H9 (cell line): ENCODE measurements at regions not wholly inside any gene's neighbourhood (a gene's known extent, or its start where the extent isn't known, plus 50 kb on each side); places are given as distances from the start of the nearest gene placed in this dataset.

Source experiments
- DNase-seq: peaks from one replicate; pipeline ENCODE4 v3.0.0-alpha.2; 2017
- H2AFZ ChIP-seq: one replicate; pipeline ENCODE4 v1.6.1; 2013; ENCODE audit warnings: mild to moderate bottlenecking, low read length, control low read depth, moderate library complexity
- H2AK5ac ChIP-seq: 2 replicates; pipeline ENCODE4 v1.6.1; 2013; ENCODE audit warnings: low read length, control low read depth, mixed read lengths; ENCODE audit not compliant: insufficient read length
- H2BK120ac ChIP-seq: one replicate; pipeline ENCODE4 v1.6.1; 2013; ENCODE audit warnings: low read depth, mild to moderate bottlenecking, low read length, control low read depth, inconsistent platforms; ENCODE audit not compliant: poor library complexity, severe bottlenecking
- H2BK12ac ChIP-seq: 2 replicates; pipeline ENCODE4 v1.6.1; 2013; ENCODE audit warnings: low read length, control low read depth, mixed read lengths, low read depth; ENCODE audit not compliant: insufficient read length
- H2BK15ac ChIP-seq: 2 replicates; pipeline ENCODE4 v1.6.1; 2013; ENCODE audit warnings: low read depth, low read length, control low read depth
- H2BK20ac ChIP-seq: one replicate; pipeline ENCODE4 v1.6.1; 2013; ENCODE audit warnings: low read depth, mild to moderate bottlenecking, low read length, control low read depth, inconsistent platforms; ENCODE audit not compliant: poor library complexity, severe bottlenecking
- H2BK5ac ChIP-seq: 2 replicates; pipeline ENCODE4 v1.6.1; 2013; ENCODE audit warnings: low read length, control low read depth, mixed read lengths; ENCODE audit not compliant: insufficient read length
- H3K14ac ChIP-seq: 2 replicates; pipeline ENCODE4 v1.6.1; 2013; ENCODE audit warnings: low read length, control low read depth; ENCODE audit not compliant: insufficient read depth
- H3K18ac ChIP-seq: 2 replicates; pipeline ENCODE4 v1.6.1; 2013; ENCODE audit warnings: low read depth, mild to moderate bottlenecking, mixed read lengths, low read length, control low read depth; ENCODE audit not compliant: insufficient read length
- H3K23ac ChIP-seq: 2 replicates; pipeline ENCODE4 v1.6.1; 2013; ENCODE audit warnings: low read length, control low read depth, mixed read lengths, low read depth; ENCODE audit not compliant: insufficient read length
- H3K23me2 ChIP-seq: 2 replicates; pipeline ENCODE4 v1.6.1; 2013; ENCODE audit warnings: low read depth, mild to moderate bottlenecking, mixed read lengths, low read length, control low read depth; ENCODE audit not compliant: insufficient read length, poor library complexity, severe bottlenecking
- H3K27ac ChIP-seq: 2 replicates; pipeline ENCODE4 v1.5.1; 2013; ENCODE audit warnings: low read length, control low read depth, mixed read lengths, low read depth; ENCODE audit not compliant: insufficient read length
- H3K27me3 ChIP-seq: 2 replicates; pipeline ENCODE4 v1.6.1; 2013; ENCODE audit warnings: low read length, control low read depth, inconsistent platforms; ENCODE audit not compliant: insufficient read depth
- H3K4ac ChIP-seq: 2 replicates; pipeline ENCODE4 v1.6.1; 2013; ENCODE audit warnings: low read depth, mild to moderate bottlenecking, control low read depth, inconsistent platforms, low read length, moderate library complexity
- H3K4me1 ChIP-seq: 2 replicates; pipeline ENCODE4 v1.6.1; 2013; ENCODE audit warnings: low read length, control low read depth, inconsistent platforms; ENCODE audit not compliant: insufficient read depth
- H3K4me2 ChIP-seq: 2 replicates; pipeline ENCODE4 v1.6.1; 2013; ENCODE audit warnings: low read length, control low read depth, mixed read lengths; ENCODE audit not compliant: insufficient read length, insufficient read depth
- H3K56ac ChIP-seq: 2 replicates; pipeline ENCODE4 v1.6.1; 2013; ENCODE audit warnings: low read depth, mild to moderate bottlenecking, mixed read lengths, low read length, control low read depth; ENCODE audit not compliant: insufficient read length
- H3K79me1 ChIP-seq: 2 replicates; pipeline ENCODE4 v1.6.1; 2013; ENCODE audit warnings: low read depth, mild to moderate bottlenecking, moderate library complexity, low read length, control low read depth, inconsistent platforms; ENCODE audit not compliant: insufficient read depth, poor library complexity, severe bottlenecking
- H3K79me2 ChIP-seq: 2 replicates; pipeline ENCODE4 v1.6.1; 2013; ENCODE audit warnings: low read length, control low read depth, inconsistent platforms; ENCODE audit not compliant: insufficient read depth
- H3K9ac ChIP-seq: 2 replicates; pipeline ENCODE4 v1.6.1; 2013; ENCODE audit warnings: low read length, control low read depth, mixed read lengths; ENCODE audit not compliant: insufficient read length; ENCODE audit errors: extremely low read depth
- H3K9me3 ChIP-seq: one replicate; pipeline ENCODE4 v1.6.1; 2013; ENCODE audit warnings: low read depth, low read length, inconsistent platforms; ENCODE audit not compliant: control insufficient read depth
- H3T11ph ChIP-seq: one replicate; pipeline ENCODE4 v1.6.1; 2013; ENCODE audit warnings: mild to moderate bottlenecking, low read length, control low read depth, inconsistent platforms
- H4K20me1 ChIP-seq: one replicate; pipeline ENCODE4 v1.6.1; 2013; ENCODE audit not compliant: control insufficient read depth, insufficient read length, insufficient read depth
- H4K5ac ChIP-seq: 2 replicates; pipeline ENCODE4 v1.6.1; 2013; ENCODE audit warnings: low read depth, mild to moderate bottlenecking, mixed read lengths, low read length, control low read depth; ENCODE audit not compliant: insufficient read length
- H4K8ac ChIP-seq: replicated peaks from 2 replicates; pipeline ENCODE4 v1.6.1; 2013; ENCODE audit warnings: low read length, control low read depth, mixed read lengths, low read depth; ENCODE audit not compliant: insufficient read length
- H4K91ac ChIP-seq: 2 replicates; pipeline ENCODE4 v1.6.1; 2013; ENCODE audit warnings: low read depth, mild to moderate bottlenecking, moderate library complexity, mixed read lengths, low read length, control low read depth; ENCODE audit not compliant: insufficient read length
- H3K27ac Mint-ChIP-seq, 3 experiments: 2 replicates in 2 of 3; 3 replicates in 1 of 3; pipeline ENCODE4 v1.8.0; 2020 to 2021; ENCODE audit warnings: mixed read lengths in 3 of 3, mild to moderate bottlenecking in 1 of 3, moderate library complexity in 1 of 3
- H3K27me3 Mint-ChIP-seq: 2 replicates; pipeline ENCODE4 v1.8.0; 2021; ENCODE audit warnings: low read depth, mild to moderate bottlenecking, moderate library complexity, mixed read lengths
- H3K36me3 Mint-ChIP-seq, 3 experiments: 2 replicates in 2 of 3; 3 replicates in 1 of 3; pipeline ENCODE4 v1.8.0; 2020 to 2021; ENCODE audit warnings: low read depth in 3 of 3, mixed read lengths in 3 of 3; ENCODE audit not compliant: insufficient read depth in 1 of 3
- H3K4me1 Mint-ChIP-seq, 2 experiments: 2 replicates each; pipeline ENCODE4 v1.8.0; 2020; ENCODE audit warnings: mixed read lengths in 2 of 2
- H3K4me3 Mint-ChIP-seq, 2 experiments: 2 replicates in 1 of 2; 3 replicates in 1 of 2; pipeline ENCODE4 v1.8.0; 2020 to 2021; ENCODE audit warnings: mild to moderate bottlenecking in 2 of 2, mixed read lengths in 2 of 2, moderate library complexity in 1 of 2
- H3K9me3 Mint-ChIP-seq, 2 experiments: 2 replicates in 1 of 2; 3 replicates in 1 of 2; pipeline ENCODE4 v1.8.0; 2020; ENCODE audit warnings: mild to moderate bottlenecking in 2 of 2, mixed read lengths in 2 of 2, moderate library complexity in 1 of 2
- WGBS: extraction: QIAGEN DNeasy Blood & Tissue Kit; methylation state at CpG from one replicate; pipeline ENCODE4 v1.1.7; 2013; ENCODE audit warnings: missing lambda C conversion rate, low lambda C conversion rate, mixed read lengths; ENCODE audit not compliant: insufficient read length; ENCODE audit errors: extremely low coverage; 5-methylcytosine and 5-hydroxymethylcytosine counted together
- TF ChIP-seq, protein P1 (sequence below): fragments of 200-600 bp; sonication (generic); conservative IDR thresholded peaks from 3 replicates; pipeline ENCODE4 v1.8.0; 2021; ENCODE audit warnings: antibody characterized with exemption, mild to moderate bottlenecking

DNA sequence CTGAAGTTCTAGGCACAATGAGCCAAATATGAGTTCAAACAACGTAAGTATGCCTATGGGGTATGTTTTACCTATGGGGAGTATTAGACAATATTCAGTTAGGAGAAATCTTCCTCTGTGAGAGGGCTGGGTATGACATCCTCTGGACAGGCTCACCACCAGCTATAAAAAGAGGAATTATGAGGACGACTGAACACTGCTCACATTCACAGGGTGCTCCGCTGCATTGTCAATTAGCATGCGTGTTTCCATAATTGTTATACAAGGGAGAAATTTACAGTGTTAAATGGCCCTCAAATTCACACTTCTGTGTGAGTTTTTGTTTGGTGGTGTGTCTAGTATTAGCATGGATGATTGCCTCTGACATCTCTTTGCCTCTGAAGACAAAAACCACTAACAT is 700.4 kb downstream of the BCL11A start:
- no peak overlapping the region for H4K8ac ChIP-seq
- Mint-ChIP-seq H3K27ac (no peak overlapping the region), H3K4me1 (peaks cover 3 to 12% of the 10 kb centered on the region in 2 experiments; a peak in 3 of 4 replicates), H3K36me3 (peaks cover 0 to 3% (median 0%) of the 10 kb centered on the region in 3 experiments; a peak in 1 of 7 replicates), H3K4me3 (no peak overlapping the region), H3K9me3 (no peaks in the 10 kb centered on the region), H3K27me3 (no peaks in the 10 kb centered on the region)
- TF ChIP-seq, protein P1, sequence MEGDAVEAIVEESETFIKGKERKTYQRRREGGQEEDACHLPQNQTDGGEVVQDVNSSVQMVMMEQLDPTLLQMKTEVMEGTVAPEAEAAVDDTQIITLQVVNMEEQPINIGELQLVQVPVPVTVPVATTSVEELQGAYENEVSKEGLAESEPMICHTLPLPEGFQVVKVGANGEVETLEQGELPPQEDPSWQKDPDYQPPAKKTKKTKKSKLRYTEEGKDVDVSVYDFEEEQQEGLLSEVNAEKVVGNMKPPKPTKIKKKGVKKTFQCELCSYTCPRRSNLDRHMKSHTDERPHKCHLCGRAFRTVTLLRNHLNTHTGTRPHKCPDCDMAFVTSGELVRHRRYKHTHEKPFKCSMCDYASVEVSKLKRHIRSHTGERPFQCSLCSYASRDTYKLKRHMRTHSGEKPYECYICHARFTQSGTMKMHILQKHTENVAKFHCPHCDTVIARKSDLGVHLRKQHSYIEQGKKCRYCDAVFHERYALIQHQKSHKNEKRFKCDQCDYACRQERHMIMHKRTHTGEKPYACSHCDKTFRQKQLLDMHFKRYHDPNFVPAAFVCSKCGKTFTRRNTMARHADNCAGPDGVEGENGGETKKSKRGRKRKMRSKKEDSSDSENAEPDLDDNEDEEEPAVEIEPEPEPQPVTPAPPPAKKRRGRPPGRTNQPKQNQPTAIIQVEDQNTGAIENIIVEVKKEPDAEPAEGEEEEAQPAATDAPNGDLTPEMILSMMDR: no peak
- no peak overlapping the region for H2BK20ac ChIP-seq
- no peaks in the 10 kb centered on the region for H3K23me2 ChIP-seq
- H3T11ph ChIP-seq: no peak overlapping the region
- no peaks in the 10 kb centered on the region for H3K4me1 ChIP-seq
- no peak overlapping the region for H2AK5ac ChIP-seq
- no peaks in the 10 kb centered on the region for H3K27me3 ChIP-seq
- no peaks in the 10 kb centered on the region for H4K20me1 ChIP-seq
- no peak overlapping the region for H2BK5ac ChIP-seq
- H4K91ac ChIP-seq: no peak overlapping the region
- H3K79me1 ChIP-seq: no peaks in the 10 kb centered on the region
- no peak overlapping the region for H2AFZ ChIP-seq
- no CpG with 5 or more reads among the region's 4 CpGs for WGBS
- H2BK12ac ChIP-seq: no peak overlapping the region
- no peak overlapping the region for H3K4ac ChIP-seq
- H3K4me2 ChIP-seq: no peak overlapping the region
- no peak overlapping the region for H3K56ac ChIP-seq
- no peak for DNase-seq
- no peak overlapping the region for H3K23ac ChIP-seq
- no peak overlapping the region for H4K5ac ChIP-seq
- no peak overlapping the region for H3K27ac ChIP-seq
- no peak overlapping the region for H2BK15ac ChIP-seq
- no peak overlapping the region for H2BK120ac ChIP-seq
- no peak overlapping the region for H3K18ac ChIP-seq
- no peaks in the 10 kb centered on the region for H3K9me3 ChIP-seq
- H3K79me2 ChIP-seq: no peaks in the 10 kb centered on the region
- no peak overlapping the region for H3K14ac ChIP-seq
- no peak overlapping the region for H3K9ac ChIP-seq
